Suppressor macrophage treated with lipopolysaccharide for 1 hour (primary cell): ENCODE measurements at regions not wholly inside any gene's neighbourhood (a gene's known extent, or its start where the extent isn't known, plus 50 kb on each side); places are given as distances from the start of the nearest gene placed in this dataset.
"Not testable (repeated sequence)": the region's sequence is repeated elsewhere in the genome, so short reads cannot be mapped to it uniquely, and the experiment has no call there.

Experiments used
- DNase-seq, 3 donors: peaks; one replicate each; pipeline ENCODE4 v3.0.0-alpha.2; 2020 to 2022

GRCh38 chr1:222865718-222866117 lies 50.9 kb downstream of the DISP1 start:
- DNase-seq = no peak

- no peak for DNase-seq
Measured at GRCh38 chr1:222867316-222867715, 52.5 kb downstream of the DISP1 start.

GRCh38 chr1:222876182-222876581 lies 61.3 kb downstream of the DISP1 start:
- no peak for DNase-seq

DNA sequence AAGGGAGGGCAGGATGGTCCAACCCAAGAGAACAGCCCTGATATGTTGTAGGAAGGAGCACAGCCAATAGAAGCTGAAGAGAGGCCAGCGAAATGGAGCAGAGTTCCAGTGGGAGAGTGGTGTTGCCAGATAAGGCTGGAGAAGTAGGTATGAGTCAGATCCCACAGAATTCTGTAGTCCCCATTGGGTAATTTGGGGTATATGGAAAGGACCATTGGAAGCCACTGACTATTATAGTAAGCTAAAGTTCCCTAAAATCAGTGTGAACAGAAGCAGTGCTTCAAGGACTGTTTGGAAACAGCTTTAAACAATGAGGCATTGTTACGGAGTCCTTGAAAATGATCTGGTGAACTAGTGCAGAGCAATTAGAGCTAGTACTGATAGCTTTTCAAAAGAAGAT lies 63.0 kb downstream of the DISP1 start:
- DNase-seq = peak in 1 of 3 donors; percentile 22

DNA sequence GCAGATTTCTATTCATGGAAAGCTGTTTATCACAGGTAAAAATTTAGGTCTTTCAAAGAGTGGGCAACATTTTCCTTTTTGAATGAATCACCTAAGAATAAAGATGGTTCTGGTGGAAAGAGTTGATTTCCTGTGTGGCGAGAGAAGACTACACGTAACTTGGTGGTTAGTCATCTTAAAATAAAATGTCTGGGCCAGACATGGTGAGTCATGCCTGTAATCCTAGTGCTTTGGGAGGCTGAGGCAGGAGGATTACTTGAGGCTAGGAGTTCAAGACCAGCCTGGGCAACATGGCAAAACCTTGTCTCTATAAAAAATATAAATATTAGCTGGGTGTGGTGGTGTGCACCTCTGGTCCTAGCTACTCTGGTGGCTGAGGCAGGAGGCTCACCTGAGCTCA lies 65.7 kb downstream of the DISP1 start:
- DNase-seq = peak in 1 of 3 donors; percentile 24

- DNase-seq = no peak
Measured at GRCh38 chr1:222886194-222886854, 71.5 kb downstream of the DISP1 start.

DNA sequence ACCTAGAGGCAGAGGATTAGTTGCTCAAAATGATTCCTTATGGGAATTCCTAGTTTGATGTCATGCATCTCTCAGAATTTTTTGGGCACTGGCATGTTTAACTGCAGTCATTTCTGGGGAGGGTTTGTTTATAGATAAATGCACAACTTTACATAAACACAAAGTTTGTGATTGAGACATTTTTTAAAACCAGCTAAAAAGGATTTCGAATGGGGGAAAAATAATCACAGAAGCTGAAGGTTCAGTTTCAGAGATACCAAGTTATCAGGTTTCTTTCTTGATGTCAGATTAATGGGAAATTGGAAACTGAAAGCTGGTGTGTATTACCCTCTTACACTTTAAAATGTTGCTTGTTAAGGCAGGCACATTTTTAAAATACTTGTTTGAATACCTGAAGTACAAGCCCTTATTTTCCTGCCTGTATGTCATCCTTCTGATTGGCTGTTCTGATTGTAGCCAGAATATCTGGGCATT lies 72.1 kb downstream of the DISP1 start:
- no peak for DNase-seq

- no peak for DNase-seq
Measured at GRCh38 chr1:222889440-222889839, 74.6 kb downstream of the DISP1 start.

DNA sequence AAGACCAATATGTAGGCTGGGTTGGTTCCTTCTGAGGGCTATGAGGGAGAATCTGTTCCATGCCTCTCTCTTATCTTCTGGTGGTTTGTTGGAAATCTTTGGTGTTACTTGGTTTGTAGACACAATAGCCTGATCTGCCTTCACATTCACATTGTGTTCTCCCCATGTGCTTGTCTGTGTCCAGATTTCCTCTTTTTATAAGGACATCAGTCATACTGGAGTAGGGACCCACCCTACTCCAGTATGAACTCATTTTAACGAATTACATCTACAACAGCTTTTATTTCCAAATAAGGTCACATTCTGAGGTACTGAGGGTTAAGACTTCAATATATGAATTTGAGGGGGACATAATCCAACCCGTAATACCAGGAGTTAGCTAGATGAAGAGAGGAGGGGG lies 75.9 kb downstream of the DISP1 start:
- DNase-seq = no peak

DNA sequence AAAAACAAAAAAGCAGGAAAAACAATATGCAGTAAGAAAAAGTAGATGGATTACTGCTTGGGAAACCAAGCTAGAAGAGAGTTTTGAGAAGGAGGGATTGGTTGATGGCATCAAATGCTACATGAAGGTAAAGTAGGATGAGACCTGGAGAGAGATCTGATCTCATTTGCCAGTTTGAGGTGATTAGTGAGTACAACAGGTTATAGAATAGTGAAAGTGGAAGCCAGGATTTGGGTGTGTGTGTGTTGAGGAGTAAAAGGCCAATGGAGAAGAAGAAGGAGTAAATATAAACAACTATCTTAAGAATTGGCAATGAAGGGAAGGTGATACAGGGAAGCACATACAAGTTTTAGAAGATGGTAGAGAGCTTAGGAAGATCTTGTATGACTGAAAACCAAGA lies 76.7 kb downstream of the DISP1 start:
- no peak for DNase-seq

- DNase-seq = peak; percentile 7 to 45 (median 10)
Measured at GRCh38 chr1:222892137-222892769, 77.4 kb downstream of the DISP1 start.

- DNase-seq = no peak
Measured at GRCh38 chr1:222893255-222893654, 78.4 kb downstream of the DISP1 start.

DNA sequence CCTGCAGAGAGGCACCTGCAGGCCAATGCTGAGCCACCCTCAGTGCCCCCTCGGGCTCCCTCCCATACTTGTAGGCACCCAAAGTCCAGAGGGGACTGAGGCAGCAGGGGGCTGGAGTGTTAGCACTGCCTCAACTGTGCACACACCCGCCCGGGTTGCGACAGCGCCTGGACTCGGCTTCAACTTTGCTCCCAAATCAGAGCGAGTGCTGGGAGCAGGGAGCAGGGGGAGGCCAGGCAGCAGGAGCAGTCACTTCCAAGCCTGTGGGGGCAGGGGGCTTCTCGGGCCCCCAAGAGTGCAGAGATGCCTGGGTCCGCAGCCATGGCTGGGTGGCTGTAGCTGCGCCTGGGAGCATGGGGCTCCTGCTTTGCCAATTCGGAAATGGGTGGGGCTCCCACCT lies 79.5 kb downstream of the DISP1 start:
- no peak for DNase-seq

DNA sequence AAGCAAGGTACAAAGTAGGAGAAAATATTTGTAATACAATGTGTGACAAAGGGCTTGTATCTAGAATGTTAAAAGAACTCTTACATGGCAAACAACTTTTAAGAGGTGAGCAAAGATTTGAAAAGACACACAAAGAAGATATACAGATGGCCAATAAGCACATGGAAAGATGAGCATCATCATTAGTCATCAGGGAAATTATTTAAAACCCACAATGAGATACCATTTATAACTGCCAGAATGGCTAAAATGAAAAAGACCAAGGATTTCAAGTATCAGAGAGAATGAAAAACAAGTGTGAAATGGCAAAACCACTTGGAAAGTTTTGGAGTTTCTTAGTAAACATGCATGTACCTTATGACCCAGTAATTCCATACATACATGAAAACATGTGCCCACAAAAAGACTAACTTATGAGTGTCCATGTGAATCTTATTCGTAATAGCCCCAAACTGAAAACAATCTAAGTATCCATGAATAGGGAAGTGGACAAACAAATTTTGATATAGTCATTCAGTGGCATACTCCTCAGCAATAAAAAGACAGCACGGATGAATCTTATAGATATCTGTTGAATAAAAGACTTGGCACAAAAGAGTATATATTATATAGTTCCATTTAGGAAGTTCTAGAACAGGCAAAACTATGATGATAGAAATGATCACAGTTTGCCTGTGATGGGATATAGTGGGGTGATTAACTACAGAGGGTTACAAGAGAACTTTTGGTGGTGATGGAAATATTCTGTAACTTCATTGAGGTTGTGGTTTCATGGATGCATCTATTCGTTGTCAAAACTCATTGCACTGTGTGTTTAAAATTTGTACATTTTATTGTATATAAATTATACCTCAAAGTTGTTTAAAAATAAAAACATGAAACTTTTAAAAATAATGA lies 82.0 kb downstream of the DISP1 start:
- DNase-seq = peak in 2 of 3 donors; percentile 8 to 37

DNA sequence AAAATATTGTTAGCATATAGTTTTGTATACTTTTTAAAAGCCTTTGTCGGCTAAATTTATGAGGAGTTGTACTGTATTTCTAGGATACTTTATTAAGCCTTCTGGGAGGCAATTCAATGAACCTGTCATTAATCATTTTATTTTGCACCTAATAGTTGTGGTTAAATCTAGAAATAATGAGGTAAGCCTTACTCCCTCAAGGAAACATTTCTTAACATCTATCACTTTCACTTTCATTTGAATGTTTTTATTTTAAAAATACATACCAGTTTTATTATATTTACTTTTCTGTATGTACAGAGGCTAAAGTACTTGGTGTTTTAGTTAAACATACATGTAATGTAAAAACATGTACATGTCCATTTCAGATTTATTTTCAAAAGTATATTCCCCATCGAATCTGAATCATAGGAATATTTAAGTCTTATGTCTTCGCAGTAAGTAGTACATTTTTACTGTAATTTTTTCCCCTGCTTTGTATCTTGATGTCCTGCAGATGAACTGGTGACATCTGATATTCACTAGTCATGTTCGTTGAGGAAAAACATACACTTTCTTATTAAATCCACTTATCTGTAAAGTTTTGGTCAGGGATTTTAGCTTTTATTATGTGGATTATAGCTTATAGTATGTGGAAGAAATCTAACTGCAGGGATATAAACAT lies 82.8 kb downstream of the DISP1 start:
- DNase-seq = no peak

DNA sequence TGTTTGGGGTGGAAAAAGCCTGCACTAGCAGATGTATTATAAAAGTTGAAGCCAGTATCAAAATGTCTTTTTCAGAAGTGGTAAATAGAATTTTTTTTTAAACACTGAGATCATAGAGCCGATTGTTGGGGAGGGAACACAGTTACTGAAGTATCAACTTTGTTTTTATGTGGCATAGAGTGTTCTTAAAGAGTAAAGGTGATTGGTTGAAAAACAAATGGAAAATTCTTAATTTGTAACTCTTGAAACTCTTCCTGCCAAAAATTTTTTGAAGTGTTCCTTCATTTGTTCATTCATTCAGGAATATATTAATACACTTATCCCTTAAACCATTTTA lies 83.3 kb downstream of the DISP1 start:
- no peak for DNase-seq

- DNase-seq = no peak
Measured at GRCh38 chr1:222899471-222899870, 84.6 kb downstream of the DISP1 start.

GRCh38 chr1:222904451-222904850 lies 89.6 kb downstream of the DISP1 start:
- DNase-seq = no peak

GRCh38 chr1:222905151-222905550 lies 90.3 kb downstream of the DISP1 start:
- no peak for DNase-seq

- DNase-seq = not testable (repeated sequence)
Measured at GRCh38 chr1:222906271-222906739, 91.5 kb downstream of the DISP1 start.

GRCh38 chr1:222909586-222909985 lies 94.7 kb downstream of the DISP1 start:
- DNase-seq = peak in 1 of 3 donors; percentile 7

GRCh38 chr1:222910699-222911098 lies 95.9 kb downstream of the DISP1 start:
- peak in 1 of 3 donors; percentile 13 for DNase-seq

GRCh38 chr1:222911866-222912265 lies 97.0 kb downstream of the DISP1 start:
- DNase-seq = no peak
